H1 (cell line): ENCODE measurements at regions not wholly inside any gene's neighbourhood (a gene's known extent, or its start where the extent isn't known, plus 50 kb on each side); places are given as distances from the start of the nearest gene placed in this dataset.

Source experiments
- BCL11A ChIP-seq, 2 experiments: IDR thresholded peaks; one replicate each; pipeline ENCODE4 v1.6.1; 2011; ENCODE audit warnings: low read depth in 2 of 2, low read length in 2 of 2, mild to moderate bottlenecking in 2 of 2
- CTBP2 ChIP-seq: IDR thresholded peaks from 2 replicates; pipeline ENCODE4 v1.7.0; 2011; ENCODE audit warnings: borderline replicate concordance, mild to moderate bottlenecking, moderate library complexity, mixed read lengths, low read length; ENCODE audit not compliant: insufficient read depth, insufficient read length
- EGR1 ChIP-seq: IDR thresholded peaks from 2 replicates; pipeline ENCODE4 v1.6.1; 2011; ENCODE audit warnings: low read depth, low read length, borderline replicate concordance
- HDAC2 ChIP-seq, 2 experiments: fragments of 300-600 bp in 1 of 2; sonication (generic) in 1 of 2; IDR thresholded peaks; 2 replicates each; pipeline ENCODE4 v1.6.1; 2011 to 2012; ENCODE audit warnings: low read depth in 2 of 2, low read length in 2 of 2, mild to moderate bottlenecking in 2 of 2, moderate library complexity in 2 of 2, borderline replicate concordance in 1 of 2, inconsistent platforms in 1 of 2
- JUND ChIP-seq: IDR thresholded peaks from 2 replicates; pipeline ENCODE4 v1.6.1; 2011; ENCODE audit warnings: mild to moderate bottlenecking, improper control_type of control experiment, low read length
- RNF2 ChIP-seq: fragments of 200-900, 300-1000 bp; sonication (generic); IDR thresholded peaks from 2 replicates; pipeline ENCODE4 v1.7.1; 2016; ENCODE audit warnings: borderline replicate concordance, low read depth, mild to moderate bottlenecking, antibody characterized with exemption, low read length; ENCODE audit not compliant: poor library complexity, severe bottlenecking; ENCODE audit errors: missing control alignments

- TF ChIP-seq CTBP2 (no peak), RNF2 (no peak), JUND (no peak), HDAC2 (IDR thresholded peaks at IDR 0.05; ENCODE audit: borderline replicate concordance in 1 of 2, low read depth in 2 of 2, low read length in 2 of 2) (no peak), BCL11A (IDR thresholded peaks at IDR 0.05; ENCODE audit: low read depth in 2 of 2, low read length in 2 of 2) (no peak), EGR1 (no peak)
Observed at GRCh38 chr6:155853011-155853410, 397.4 kb upstream of the NOX3 start (continued).
